WTC11 (cell line): ENCODE measurements at regions not wholly inside any gene's neighbourhood (a gene's known extent, or its start where the extent isn't known, plus 50 kb on each side); places are given as distances from the start of the nearest gene placed in this dataset.

Source experiments
- ATAC-seq: fragments of 200-7000 bp; cut with Tn5 transposase; 2 replicates; pipeline ENCODE4 v1.10.0; 2021; ENCODE audit warnings: mild to moderate bottlenecking, moderate library complexity
- CTCF ChIA-PET: fragments of 300-600 bp; sonication (Branson Sonifier 250); formaldehyde crosslinking; loops from one replicate; lab custom pipeline; 2021; ENCODE audit warnings: antibody characterized with exemption; lab: Charles Lee
- POLR2A ChIA-PET: fragments of 350-600 bp; sonication (Branson Sonifier 250); formaldehyde crosslinking; loops from one replicate; lab custom pipeline; 2021; ENCODE audit warnings: antibody characterized with exemption; lab: Charles Lee
- DNase-seq: peaks from one replicate; pipeline ENCODE4 v3.0.0; 2021; ENCODE audit warnings: low spot score
- H3K27ac Mint-ChIP-seq: 2 replicates; pipeline ENCODE4 v1.8.0; 2021; ENCODE audit warnings: mixed read lengths
- H3K27me3 Mint-ChIP-seq: 2 replicates; pipeline ENCODE4 v1.8.0; 2021; ENCODE audit warnings: low read depth, mild to moderate bottlenecking, moderate library complexity, mixed read lengths
- H3K36me3 Mint-ChIP-seq: 2 replicates; pipeline ENCODE4 v1.8.0; 2021; ENCODE audit warnings: mixed read lengths
- H3K4me1 Mint-ChIP-seq: 2 replicates; pipeline ENCODE4 v1.8.0; 2022; ENCODE audit warnings: mixed read lengths
- H3K4me3 Mint-ChIP-seq: 2 replicates; pipeline ENCODE4 v1.8.0; 2021; ENCODE audit warnings: mild to moderate bottlenecking, moderate library complexity, mixed read lengths
- H3K9me3 Mint-ChIP-seq: 2 replicates; pipeline ENCODE4 v1.8.0; 2021; ENCODE audit warnings: mixed read lengths
- E2F4 ChIP-seq: sonication (generic); formaldehyde crosslinking; IDR thresholded peaks from 2 replicates; pipeline ENCODE4 v1.8.1; 2022; ENCODE audit warnings: low read depth, mild to moderate bottlenecking, moderate library complexity, missing genetic modification reagents, borderline replicate concordance
- ERG ChIP-seq: fragments of 250-450 bp; sonication (Bioruptor Pico); IDR thresholded peaks from 2 replicates; pipeline ENCODE4 v1.8.0; 2021; ENCODE audit warnings: mild to moderate bottlenecking
- FOXJ3 ChIP-seq: sonication (generic); formaldehyde crosslinking; IDR thresholded peaks from 2 replicates; pipeline ENCODE4 v1.9.0; 2021; ENCODE audit warnings: missing genetic modification reagents, mild to moderate bottlenecking, borderline replicate concordance
- FOXK1 ChIP-seq: sonication (generic); formaldehyde crosslinking; IDR thresholded peaks from 2 replicates; pipeline ENCODE4 v1.8.0; 2022; ENCODE audit warnings: mild to moderate bottlenecking, moderate library complexity, missing genetic modification reagents
- HMGA2 ChIP-seq: fragments of 250-450 bp; sonication (Bioruptor Pico); IDR thresholded peaks from 2 replicates; pipeline ENCODE4 v1.4.0; 2021; ENCODE audit warnings: mild to moderate bottlenecking, moderate library complexity
- KAT7 ChIP-seq: sonication (generic); formaldehyde crosslinking; IDR thresholded peaks from 2 replicates; pipeline ENCODE4 v1.8.1; 2023; ENCODE audit warnings: missing genetic modification reagents, mild to moderate bottlenecking, borderline replicate concordance
- NFATC4 ChIP-seq: fragments of 250-450 bp; sonication (Bioruptor Pico); IDR thresholded peaks from 2 replicates; pipeline ENCODE4 v1.9.0; 2021; ENCODE audit warnings: mild to moderate bottlenecking
- NR1H2 ChIP-seq: sonication (generic); formaldehyde crosslinking; IDR thresholded peaks from 2 replicates; pipeline ENCODE4 v1.9.0; 2021; ENCODE audit warnings: mild to moderate bottlenecking, moderate library complexity, missing genetic modification reagents
- RELA ChIP-seq: sonication (generic); formaldehyde crosslinking; IDR thresholded peaks from 2 replicates; pipeline ENCODE4 v1.8.1; 2022; ENCODE audit warnings: missing genetic modification reagents, mild to moderate bottlenecking, borderline replicate concordance
- RORB ChIP-seq: fragments of 250-450 bp; sonication (Bioruptor Pico); IDR thresholded peaks from 2 replicates; pipeline ENCODE4 v1.9.0; 2021; ENCODE audit warnings: mild to moderate bottlenecking
- SMAD3 ChIP-seq: sonication (generic); formaldehyde crosslinking; IDR thresholded peaks from 2 replicates; pipeline ENCODE4 v1.8.0; 2022; ENCODE audit warnings: missing genetic modification reagents, mild to moderate bottlenecking, borderline replicate concordance
- TEAD1 ChIP-seq: sonication (generic); formaldehyde crosslinking; IDR thresholded peaks from 2 replicates; pipeline ENCODE4 v1.8.0; 2022; ENCODE audit warnings: mild to moderate bottlenecking, missing genetic modification reagents
- TEAD4 ChIP-seq: sonication (generic); formaldehyde crosslinking; IDR thresholded peaks from 2 replicates; pipeline ENCODE4 v1.8.0; 2022; ENCODE audit warnings: mild to moderate bottlenecking, missing genetic modification reagents
- TP53 ChIP-seq: sonication (generic); formaldehyde crosslinking; IDR thresholded peaks from 2 replicates; pipeline ENCODE4 v1.8.1; 2023; ENCODE audit warnings: mild to moderate bottlenecking, missing genetic modification reagents
- ZMAT4 ChIP-seq: fragments of 250-450 bp; sonication (Bioruptor Pico); IDR thresholded peaks from 2 replicates; pipeline ENCODE4 v1.9.0; 2021; ENCODE audit warnings: mild to moderate bottlenecking
- ZNF121 ChIP-seq: sonication (generic); formaldehyde crosslinking; IDR thresholded peaks from 2 replicates; pipeline ENCODE4 v1.8.0; 2023; ENCODE audit warnings: missing genetic modification reagents
- ZNF423 ChIP-seq: fragments of 250-450 bp; sonication (Bioruptor Pico); IDR thresholded peaks from 2 replicates; pipeline ENCODE4 v2.1.2; 2022; ENCODE audit warnings: mild to moderate bottlenecking, moderate library complexity
- TF ChIP-seq, protein P1 (sequence below): sonication (generic); formaldehyde crosslinking; IDR thresholded peaks from 2 replicates; pipeline ENCODE4 v1.8.0; 2023; ENCODE audit warnings: mild to moderate bottlenecking, missing genetic modification reagents
- TF ChIP-seq, protein P2 (sequence below): sonication (generic); formaldehyde crosslinking; IDR thresholded peaks from 2 replicates; pipeline ENCODE4 v1.8.1; 2023; ENCODE audit warnings: mild to moderate bottlenecking, missing genetic modification reagents, moderate library complexity
- TF ChIP-seq, protein P3 (sequence below): sonication (generic); formaldehyde crosslinking; IDR thresholded peaks from 2 replicates; pipeline ENCODE4 v1.8.1; 2023; ENCODE audit warnings: mild to moderate bottlenecking, missing genetic modification reagents
- TF ChIP-seq, protein P4 (sequence below): fragments of 250-450 bp; sonication (Bioruptor Pico); conservative IDR thresholded peaks from 2 replicates; pipeline ENCODE4 v1.9.0; 2021; ENCODE audit warnings: mild to moderate bottlenecking
- TF ChIP-seq, protein P5 (sequence below): sonication (generic); formaldehyde crosslinking; conservative IDR thresholded peaks from 2 replicates; pipeline ENCODE4 v1.8.1; 2023; ENCODE audit warnings: mild to moderate bottlenecking, low read depth, missing genetic modification reagents, moderate library complexity

DNA sequence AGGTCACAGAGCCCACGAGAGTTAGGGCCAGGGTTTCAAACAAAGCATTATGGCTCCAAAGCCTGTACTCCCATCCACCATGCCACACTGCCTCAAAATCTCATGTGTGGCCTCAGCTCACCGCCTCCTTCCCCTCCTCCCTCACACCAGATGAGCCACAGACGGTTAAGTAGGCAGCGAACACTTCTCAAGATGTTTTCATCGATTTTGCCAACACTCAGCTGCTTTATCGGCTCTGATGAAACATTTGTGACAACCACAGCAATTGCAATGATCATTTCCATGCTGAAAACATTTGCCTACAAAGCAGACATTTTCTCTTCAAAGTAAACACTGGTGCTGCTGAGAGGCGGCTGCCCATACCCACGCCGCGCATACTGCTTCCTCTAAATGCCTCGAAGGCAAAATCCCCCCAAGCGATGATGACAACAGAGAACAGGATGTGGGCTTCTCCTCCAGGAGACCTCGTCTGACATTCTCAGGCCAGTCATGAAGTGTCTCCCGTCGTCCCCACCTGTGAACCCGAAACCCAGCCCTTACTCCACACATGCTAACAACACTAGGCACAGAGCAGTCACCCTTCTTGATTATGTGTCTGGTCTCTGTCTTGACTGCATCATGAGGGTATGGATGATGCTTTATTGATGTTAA is 599.2 kb downstream of the SOX6 start:
- TF ChIP-seq, protein P1, sequence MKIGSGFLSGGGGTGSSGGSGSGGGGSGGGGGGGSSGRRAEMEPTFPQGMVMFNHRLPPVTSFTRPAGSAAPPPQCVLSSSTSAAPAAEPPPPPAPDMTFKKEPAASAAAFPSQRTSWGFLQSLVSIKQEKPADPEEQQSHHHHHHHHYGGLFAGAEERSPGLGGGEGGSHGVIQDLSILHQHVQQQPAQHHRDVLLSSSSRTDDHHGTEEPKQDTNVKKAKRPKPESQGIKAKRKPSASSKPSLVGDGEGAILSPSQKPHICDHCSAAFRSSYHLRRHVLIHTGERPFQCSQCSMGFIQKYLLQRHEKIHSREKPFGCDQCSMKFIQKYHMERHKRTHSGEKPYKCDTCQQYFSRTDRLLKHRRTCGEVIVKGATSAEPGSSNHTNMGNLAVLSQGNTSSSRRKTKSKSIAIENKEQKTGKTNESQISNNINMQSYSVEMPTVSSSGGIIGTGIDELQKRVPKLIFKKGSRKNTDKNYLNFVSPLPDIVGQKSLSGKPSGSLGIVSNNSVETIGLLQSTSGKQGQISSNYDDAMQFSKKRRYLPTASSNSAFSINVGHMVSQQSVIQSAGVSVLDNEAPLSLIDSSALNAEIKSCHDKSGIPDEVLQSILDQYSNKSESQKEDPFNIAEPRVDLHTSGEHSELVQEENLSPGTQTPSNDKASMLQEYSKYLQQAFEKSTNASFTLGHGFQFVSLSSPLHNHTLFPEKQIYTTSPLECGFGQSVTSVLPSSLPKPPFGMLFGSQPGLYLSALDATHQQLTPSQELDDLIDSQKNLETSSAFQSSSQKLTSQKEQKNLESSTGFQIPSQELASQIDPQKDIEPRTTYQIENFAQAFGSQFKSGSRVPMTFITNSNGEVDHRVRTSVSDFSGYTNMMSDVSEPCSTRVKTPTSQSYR (CRISPR knock-in tag) = no peak
- TF ChIP-seq TEAD4 (CRISPR knock-in tag) = no peak
- TF ChIP-seq E2F4 = no peak
- no peak for TF ChIP-seq TP53 (CRISPR knock-in tag)
- TF ChIP-seq ZNF121 (CRISPR knock-in tag) = no peak
- no peak for TF ChIP-seq ZMAT4 (CRISPR knock-in tag)
- no peak for TF ChIP-seq NFATC4 (CRISPR knock-in tag)
- TF ChIP-seq FOXJ3 (CRISPR knock-in tag) = no peak
- no peak for TF ChIP-seq ZNF423 (CRISPR knock-in tag)
- no peak for TF ChIP-seq RORB (CRISPR knock-in tag)
- no peak for TF ChIP-seq KAT7
- no peak for TF ChIP-seq ERG (CRISPR knock-in tag)
- TF ChIP-seq RELA (CRISPR knock-in tag) = no peak
- TF ChIP-seq FOXK1 (CRISPR knock-in tag) = no peak
- TF ChIP-seq, protein P2, sequence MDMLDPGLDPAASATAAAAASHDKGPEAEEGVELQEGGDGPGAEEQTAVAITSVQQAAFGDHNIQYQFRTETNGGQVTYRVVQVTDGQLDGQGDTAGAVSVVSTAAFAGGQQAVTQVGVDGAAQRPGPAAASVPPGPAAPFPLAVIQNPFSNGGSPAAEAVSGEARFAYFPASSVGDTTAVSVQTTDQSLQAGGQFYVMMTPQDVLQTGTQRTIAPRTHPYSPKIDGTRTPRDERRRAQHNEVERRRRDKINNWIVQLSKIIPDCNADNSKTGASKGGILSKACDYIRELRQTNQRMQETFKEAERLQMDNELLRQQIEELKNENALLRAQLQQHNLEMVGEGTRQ (CRISPR knock-in tag) = no peak
- no peak for TF ChIP-seq NR1H2
- ChIA-PET POLR2A (no interaction called here), CTCF (no interaction called here)
- no peaks in the 10 kb centered on the region for H3K27me3 Mint-ChIP-seq
- H3K9me3 Mint-ChIP-seq = peaks cover 9% of the 10 kb centered on the region; the same call in 1 of the 2 replicates
- H3K4me3 Mint-ChIP-seq = no peak overlapping the region
- DNase-seq (no peak), ATAC-seq (no peak)
- no peak overlapping the region for H3K27ac Mint-ChIP-seq
- peaks cover 19% of the 10 kb centered on the region for H3K4me1 Mint-ChIP-seq
- no peaks in the 10 kb centered on the region for H3K36me3 Mint-ChIP-seq

- Mint-ChIP-seq H3K36me3 (no peaks in the 10 kb centered on the region), H3K4me1 (peaks cover 19% of the 10 kb centered on the region), H3K27ac (no peak overlapping the region), H3K9me3 (peaks cover 6% of the 10 kb centered on the region; the same call in 1 of the 2 replicates), H3K4me3 (no peak overlapping the region), H3K27me3 (no peaks in the 10 kb centered on the region)
- ATAC-seq (no peak), DNase-seq (no peak)
- POLR2A ChIA-PET = no interaction called here
- CTCF ChIA-PET = no interaction called here
- TF ChIP-seq, protein P3, sequence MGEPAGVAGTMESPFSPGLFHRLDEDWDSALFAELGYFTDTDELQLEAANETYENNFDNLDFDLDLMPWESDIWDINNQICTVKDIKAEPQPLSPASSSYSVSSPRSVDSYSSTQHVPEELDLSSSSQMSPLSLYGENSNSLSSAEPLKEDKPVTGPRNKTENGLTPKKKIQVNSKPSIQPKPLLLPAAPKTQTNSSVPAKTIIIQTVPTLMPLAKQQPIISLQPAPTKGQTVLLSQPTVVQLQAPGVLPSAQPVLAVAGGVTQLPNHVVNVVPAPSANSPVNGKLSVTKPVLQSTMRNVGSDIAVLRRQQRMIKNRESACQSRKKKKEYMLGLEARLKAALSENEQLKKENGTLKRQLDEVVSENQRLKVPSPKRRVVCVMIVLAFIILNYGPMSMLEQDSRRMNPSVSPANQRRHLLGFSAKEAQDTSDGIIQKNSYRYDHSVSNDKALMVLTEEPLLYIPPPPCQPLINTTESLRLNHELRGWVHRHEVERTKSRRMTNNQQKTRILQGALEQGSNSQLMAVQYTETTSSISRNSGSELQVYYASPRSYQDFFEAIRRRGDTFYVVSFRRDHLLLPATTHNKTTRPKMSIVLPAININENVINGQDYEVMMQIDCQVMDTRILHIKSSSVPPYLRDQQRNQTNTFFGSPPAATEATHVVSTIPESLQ = no peak
- TF ChIP-seq, protein P4, sequence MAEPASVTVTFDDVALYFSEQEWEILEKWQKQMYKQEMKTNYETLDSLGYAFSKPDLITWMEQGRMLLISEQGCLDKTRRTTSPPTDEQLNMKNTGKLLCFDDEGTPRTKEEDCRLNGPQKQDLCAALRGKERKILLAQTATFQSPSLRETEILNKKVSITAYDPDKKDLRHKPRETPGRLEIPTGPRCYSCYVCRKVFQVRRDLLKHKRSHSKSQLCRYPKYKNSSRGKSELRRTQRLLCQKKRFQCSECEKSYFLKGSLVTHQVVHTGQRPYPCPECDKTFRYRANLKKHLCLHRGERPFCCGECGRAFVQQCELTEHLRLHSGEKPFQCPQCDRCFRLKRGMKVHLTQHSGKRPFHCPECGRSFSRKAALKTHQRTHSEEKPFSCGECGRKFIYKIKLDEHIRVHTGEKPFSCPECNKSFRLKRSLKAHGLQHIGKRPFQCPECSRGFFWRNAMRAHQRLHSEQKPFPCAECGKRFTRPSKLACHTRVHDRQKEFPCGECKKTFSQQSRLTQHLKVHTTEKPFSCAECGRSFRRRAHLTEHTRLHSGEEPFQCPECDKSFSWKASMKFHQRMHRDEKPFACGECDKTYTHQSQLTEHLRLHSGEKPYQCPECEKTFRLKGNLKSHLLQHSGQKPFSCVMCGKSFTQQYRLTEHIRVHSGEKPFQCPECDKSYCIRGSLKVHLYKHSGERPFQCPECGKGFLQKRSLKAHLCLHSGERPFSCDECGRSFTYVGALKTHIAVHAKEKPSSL (CRISPR knock-in tag) = no peak
- TF ChIP-seq RELA (CRISPR knock-in tag) (no peak), SMAD3 (CRISPR knock-in tag) (no peak), HMGA2 (CRISPR knock-in tag) (no peak), TEAD1 (CRISPR knock-in tag) (no peak)
- TF ChIP-seq, protein P5, sequence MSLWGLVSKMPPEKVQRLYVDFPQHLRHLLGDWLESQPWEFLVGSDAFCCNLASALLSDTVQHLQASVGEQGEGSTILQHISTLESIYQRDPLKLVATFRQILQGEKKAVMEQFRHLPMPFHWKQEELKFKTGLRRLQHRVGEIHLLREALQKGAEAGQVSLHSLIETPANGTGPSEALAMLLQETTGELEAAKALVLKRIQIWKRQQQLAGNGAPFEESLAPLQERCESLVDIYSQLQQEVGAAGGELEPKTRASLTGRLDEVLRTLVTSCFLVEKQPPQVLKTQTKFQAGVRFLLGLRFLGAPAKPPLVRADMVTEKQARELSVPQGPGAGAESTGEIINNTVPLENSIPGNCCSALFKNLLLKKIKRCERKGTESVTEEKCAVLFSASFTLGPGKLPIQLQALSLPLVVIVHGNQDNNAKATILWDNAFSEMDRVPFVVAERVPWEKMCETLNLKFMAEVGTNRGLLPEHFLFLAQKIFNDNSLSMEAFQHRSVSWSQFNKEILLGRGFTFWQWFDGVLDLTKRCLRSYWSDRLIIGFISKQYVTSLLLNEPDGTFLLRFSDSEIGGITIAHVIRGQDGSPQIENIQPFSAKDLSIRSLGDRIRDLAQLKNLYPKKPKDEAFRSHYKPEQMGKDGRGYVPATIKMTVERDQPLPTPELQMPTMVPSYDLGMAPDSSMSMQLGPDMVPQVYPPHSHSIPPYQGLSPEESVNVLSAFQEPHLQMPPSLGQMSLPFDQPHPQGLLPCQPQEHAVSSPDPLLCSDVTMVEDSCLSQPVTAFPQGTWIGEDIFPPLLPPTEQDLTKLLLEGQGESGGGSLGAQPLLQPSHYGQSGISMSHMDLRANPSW (CRISPR knock-in tag) = no peak
Measured at GRCh38 chr11:15758857-15759465, 597.4 kb downstream of the SOX6 start.
